HG03139 (cell line): ENCODE measurements at regions not wholly inside any gene's neighbourhood (a gene's known extent, or its start where the extent isn't known, plus 50 kb on each side); places are given as distances from the start of the nearest gene placed in this dataset.
"Not testable (repeated sequence)": the region's sequence is repeated elsewhere in the genome, so short reads cannot be mapped to it uniquely, and the experiment has no call there.

Source experiments
- ATAC-seq: cut with Tn5 transposase; IDR thresholded peaks from one replicate; pipeline ENCODE4 v1.9.1; 2021; ENCODE audit not compliant: unreplicated experiment

- ATAC-seq, result no peak
These were observed 612.2 kb downstream of the DIPK2A start for GRCh38 chr3:144583871-144584270.

- no peak for ATAC-seq
These were observed 613.8 kb downstream of the DIPK2A start for GRCh38 chr3:144585408-144585807.

- ATAC-seq, result no peak
These were observed 614.3 kb downstream of the DIPK2A start for GRCh38 chr3:144585953-144586352.

- ATAC-seq, result no peak
These were observed 614.8 kb downstream of the DIPK2A start for GRCh38 chr3:144586382-144586781.

- no peak for ATAC-seq
These were observed 619.2 kb downstream of the DIPK2A start for GRCh38 chr3:144590854-144591253.

- no peak for ATAC-seq
These were observed 622.3 kb downstream of the DIPK2A start for GRCh38 chr3:144593881-144594280.

GRCh38 chr3:144620236-144620635 lies 648.6 kb downstream of the DIPK2A start:
- not testable (repeated sequence) for ATAC-seq

GRCh38 chr3:144622845-144623244 lies 651.2 kb downstream of the DIPK2A start:
- no peak for ATAC-seq

GRCh38 chr3:144624656-144625055 lies 653.0 kb downstream of the DIPK2A start:
- no peak for ATAC-seq

- no peak for ATAC-seq
These were observed 655.2 kb downstream of the DIPK2A start for GRCh38 chr3:144626835-144627234.

- no peak for ATAC-seq
These were observed 657.8 kb downstream of the DIPK2A start for GRCh38 chr3:144629381-144629780.

- no peak for ATAC-seq
These were observed 665.2 kb downstream of the DIPK2A start for GRCh38 chr3:144636833-144637232.

- no peak for ATAC-seq
These were observed 666.4 kb downstream of the DIPK2A start for GRCh38 chr3:144638009-144638408.

- no peak for ATAC-seq
These were observed 672.2 kb downstream of the DIPK2A start for GRCh38 chr3:144643771-144644198.

GRCh38 chr3:144645300-144645699 lies 673.7 kb downstream of the DIPK2A start:
- no peak for ATAC-seq

GRCh38 chr3:144650380-144650779 lies 678.8 kb downstream of the DIPK2A start:
- no peak for ATAC-seq

- no peak for ATAC-seq
These were observed 681.0 kb downstream of the DIPK2A start for GRCh38 chr3:144652573-144652972.

GRCh38 chr3:144655423-144655822 lies 683.8 kb downstream of the DIPK2A start:
- no peak for ATAC-seq

- no peak for ATAC-seq
These were observed 688.6 kb downstream of the DIPK2A start for GRCh38 chr3:144660186-144660585.

- ATAC-seq, result no peak
These were observed 691.1 kb downstream of the DIPK2A start for GRCh38 chr3:144662729-144663128.

- ATAC-seq, result no peak
These were observed 692.1 kb downstream of the DIPK2A start for GRCh38 chr3:144663456-144664436.

- ATAC-seq, result no peak
These were observed 694.0 kb downstream of the DIPK2A start for GRCh38 chr3:144665567-144666053.
